ENCODE measurements at regions not wholly inside any gene's neighbourhood (a gene's known extent, or its start where the extent isn't known, plus 50 kb on each side); places are given as distances from the start of the nearest gene placed in this dataset.

DNA sequence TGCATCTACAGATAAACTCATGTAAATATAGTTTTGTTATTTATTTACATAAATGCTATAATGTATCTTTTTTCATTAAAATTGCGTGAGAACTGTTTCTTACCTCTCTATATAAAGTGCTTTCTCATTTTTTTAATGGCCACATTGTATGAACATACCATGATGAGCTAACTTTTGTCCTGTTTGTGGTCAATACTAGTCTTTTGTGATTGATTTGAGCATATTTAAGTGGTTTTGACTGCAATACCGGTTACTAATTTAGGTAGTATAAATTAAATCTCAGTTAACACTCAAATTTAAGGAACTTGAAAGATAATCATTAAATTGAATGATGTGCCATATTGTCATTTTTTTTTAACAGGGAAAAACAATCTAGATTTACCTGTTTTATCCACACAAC, 108.2 kb downstream of the HAUS1 start:
- H3K4me1 ChIP-seq (ENCODE audit: control insufficient read depth in 2 of 2, insufficient read depth in 1 of 2, low read depth in 1 of 2, low read length in 2 of 2), result no peaks in the 10 kb centered on the region
- no peak overlapping the region for H3K9ac ChIP-seq (ENCODE audit: low read depth, low read length, poor library complexity)
- WGBS, 2 donors (ENCODE audit: extremely low coverage in 2 of 2, insufficient read length in 2 of 2, insufficient replicate concordance in 1 of 2), result no CpG with 5 or more reads among the region's 2 CpGs

DNA sequence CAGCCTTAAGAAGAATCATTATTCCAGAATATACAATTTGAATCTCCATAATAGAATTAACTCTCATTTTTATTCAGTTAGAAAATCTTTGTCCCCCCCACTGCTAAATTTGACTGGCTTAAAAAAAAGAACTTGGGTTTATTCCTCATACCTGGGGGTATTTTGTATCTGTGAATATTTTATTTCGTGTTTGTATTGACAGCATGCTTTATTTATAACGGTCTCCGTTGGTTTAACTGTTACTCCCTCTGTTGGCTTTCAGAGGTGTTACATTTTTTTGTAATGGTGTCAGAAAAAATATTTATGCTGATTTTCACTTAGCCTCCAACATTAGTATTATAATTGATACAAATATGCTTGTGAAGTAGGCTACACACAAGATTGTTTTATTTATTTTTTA, 109.1 kb downstream of the HAUS1 start:
- no peak overlapping the region for H4K8ac ChIP-seq (ENCODE audit: low read depth, low read length)
- WGBS, 2 donors (ENCODE audit: extremely low coverage in 2 of 2, insufficient read length in 2 of 2, insufficient replicate concordance in 1 of 2), result no CpG with 5 or more reads among the region's 3 CpGs

More for the DNA sequence above, 108.2 kb downstream of the HAUS1 start:
- Histone ChIP-seq H3K27me3 (ENCODE audit: control insufficient read depth in 3 of 3, insufficient read depth in 3 of 3, low read depth in 1 of 3, low read length in 3 of 3) (no peaks in the 10 kb centered on the region), H3K4me3 (ENCODE audit: low read length in 2 of 2) (no peak overlapping the region), H4K8ac (ENCODE audit: low read depth, low read length) (no peak overlapping the region), H3K36me3 (replicated peaks in 1 of 2; ENCODE audit: control insufficient read depth in 2 of 2, insufficient read depth in 2 of 2, low read length in 2 of 2) (peaks cover 7 to 21% of the 10 kb centered on the region in 2 donors), H3K9me3 (replicated peaks in 1 of 2; ENCODE audit: control insufficient read depth in 2 of 2, insufficient read depth in 1 of 2, low read depth in 1 of 2, low read length in 2 of 2) (no peaks in the 10 kb centered on the region), H3K27ac (replicated peaks; ENCODE audit: low read length) (no peak overlapping the region), H3K23ac (ENCODE audit: low read depth, low read length, poor library complexity) (no peak overlapping the region), H2BK5ac (ENCODE audit: low read length) (no peak overlapping the region), H2BK15ac (ENCODE audit: low read length) (no peak overlapping the region), H3K4ac (ENCODE audit: low read length) (no peak overlapping the region), H2BK12ac (ENCODE audit: low read length) (no peak overlapping the region), H3K4me2 (ENCODE audit: insufficient read depth, low read length, poor library complexity, severe bottlenecking) (no peak overlapping the region), H2AK5ac (ENCODE audit: low read depth, low read length) (no peak overlapping the region), H2BK120ac (ENCODE audit: low read depth, low read length) (no peak overlapping the region), H3K14ac (ENCODE audit: low read length) (no peak overlapping the region), H4K91ac (ENCODE audit: low read depth, low read length, poor library complexity) (no peak overlapping the region), H3K18ac (ENCODE audit: low read length) (no peak overlapping the region), H3K79me1 (ENCODE audit: low read depth, low read length) (no peaks in the 10 kb centered on the region), H2AFZ (ENCODE audit: low read length) (no peak overlapping the region)
- DNase-seq (ENCODE audit: low spot score), result no peak

DNA sequence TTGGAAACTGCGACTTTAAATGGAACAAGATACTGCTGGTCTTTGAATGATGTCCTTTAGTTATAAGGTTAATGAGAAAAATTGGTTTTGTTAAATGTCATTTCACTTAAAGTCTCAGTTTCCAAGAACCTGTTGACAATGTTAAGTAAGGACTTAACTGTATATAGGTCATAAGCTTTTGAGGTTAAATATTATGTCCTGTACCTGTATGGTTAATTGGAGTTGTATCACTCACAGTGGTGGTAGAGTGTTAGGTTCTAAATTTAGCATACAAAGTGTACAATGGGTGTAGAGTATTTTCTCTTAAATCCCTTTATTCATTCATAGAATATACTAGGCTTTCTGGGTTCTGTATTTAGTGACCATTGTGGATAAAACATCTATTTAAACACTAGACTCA, 110.2 kb downstream of the HAUS1 start:
- Histone ChIP-seq H3K4ac (ENCODE audit: low read length) (no peak overlapping the region), H3K23ac (ENCODE audit: low read depth, low read length, poor library complexity) (no peak overlapping the region), H3K27ac (replicated peaks; ENCODE audit: low read length) (no peak overlapping the region), H2BK12ac (ENCODE audit: low read length) (no peak overlapping the region), H2BK5ac (ENCODE audit: low read length) (no peak overlapping the region), H4K8ac (ENCODE audit: low read depth, low read length) (no peak overlapping the region), H2AFZ (ENCODE audit: low read length) (no peak overlapping the region), H3K4me3 (ENCODE audit: low read length in 2 of 2) (no peak overlapping the region), H3K9ac (ENCODE audit: low read depth, low read length, poor library complexity) (no peak overlapping the region), H2BK120ac (ENCODE audit: low read depth, low read length) (no peak overlapping the region), H3K4me1 (ENCODE audit: control insufficient read depth in 2 of 2, insufficient read depth in 1 of 2, low read depth in 1 of 2, low read length in 2 of 2) (no peaks in the 10 kb centered on the region), H4K91ac (ENCODE audit: low read depth, low read length, poor library complexity) (no peak overlapping the region), H3K27me3 (ENCODE audit: control insufficient read depth in 3 of 3, insufficient read depth in 3 of 3, low read depth in 1 of 3, low read length in 3 of 3) (no peaks in the 10 kb centered on the region), H2AK5ac (ENCODE audit: low read depth, low read length) (no peak overlapping the region), H2BK15ac (ENCODE audit: low read length) (no peak overlapping the region), H3K9me3 (replicated peaks in 1 of 2; ENCODE audit: control insufficient read depth in 2 of 2, insufficient read depth in 1 of 2, low read depth in 1 of 2, low read length in 2 of 2) (no peaks in the 10 kb centered on the region), H3K14ac (ENCODE audit: low read length) (no peak overlapping the region), H3K79me1 (ENCODE audit: low read depth, low read length) (no peaks in the 10 kb centered on the region), H3K4me2 (ENCODE audit: insufficient read depth, low read length, poor library complexity, severe bottlenecking) (no peak overlapping the region), H3K36me3 (replicated peaks in 1 of 2; ENCODE audit: control insufficient read depth in 2 of 2, insufficient read depth in 2 of 2, low read length in 2 of 2) (peaks cover 7 to 38% of the 10 kb centered on the region in 2 donors), H3K18ac (ENCODE audit: low read length) (no peak overlapping the region)
- WGBS, 2 donors (ENCODE audit: extremely low coverage in 2 of 2, insufficient read length in 2 of 2, insufficient replicate concordance in 1 of 2), result no CpG with 5 or more reads among the region's 1 CpG
- DNase-seq (ENCODE audit: low spot score), result no peak

More for the DNA sequence above, 109.1 kb downstream of the HAUS1 start:
- no peak overlapping the region for H3K14ac ChIP-seq (ENCODE audit: low read length)
- H4K91ac ChIP-seq (ENCODE audit: low read depth, low read length, poor library complexity), result no peak overlapping the region
- no peaks in the 10 kb centered on the region for H3K27me3 ChIP-seq (ENCODE audit: control insufficient read depth in 3 of 3, insufficient read depth in 3 of 3, low read depth in 1 of 3, low read length in 3 of 3)
- no peak overlapping the region for H2BK15ac ChIP-seq (ENCODE audit: low read length)
- H3K9me3 ChIP-seq (replicated peaks in 1 of 2; ENCODE audit: control insufficient read depth in 2 of 2, insufficient read depth in 1 of 2, low read depth in 1 of 2, low read length in 2 of 2), result no peaks in the 10 kb centered on the region
- no peak overlapping the region for H3K23ac ChIP-seq (ENCODE audit: low read depth, low read length, poor library complexity)
- H2AK5ac ChIP-seq (ENCODE audit: low read depth, low read length), result no peak overlapping the region
- no peak overlapping the region for H3K27ac ChIP-seq (replicated peaks; ENCODE audit: low read length)
- H2AFZ ChIP-seq (ENCODE audit: low read length), result no peak overlapping the region
- H3K36me3 ChIP-seq (replicated peaks in 1 of 2; ENCODE audit: control insufficient read depth in 2 of 2, insufficient read depth in 2 of 2, low read length in 2 of 2), result peaks cover 7 to 30% of the 10 kb centered on the region in 2 donors
- H3K4me3 ChIP-seq (ENCODE audit: low read length in 2 of 2), result no peak overlapping the region
- no peak for DNase-seq (ENCODE audit: low spot score)
- H3K79me1 ChIP-seq (ENCODE audit: low read depth, low read length), result no peaks in the 10 kb centered on the region
- no peak overlapping the region for H3K9ac ChIP-seq (ENCODE audit: low read depth, low read length, poor library complexity)
- H2BK12ac ChIP-seq (ENCODE audit: low read length), result no peak overlapping the region
- H2BK120ac ChIP-seq (ENCODE audit: low read depth, low read length), result no peak overlapping the region
- H3K18ac ChIP-seq (ENCODE audit: low read length), result no peak overlapping the region
- no peak overlapping the region for H2BK5ac ChIP-seq (ENCODE audit: low read length)
- no peak overlapping the region for H3K4ac ChIP-seq (ENCODE audit: low read length)
- no peak overlapping the region for H3K4me2 ChIP-seq (ENCODE audit: insufficient read depth, low read length, poor library complexity, severe bottlenecking)
- no peaks in the 10 kb centered on the region for H3K4me1 ChIP-seq (ENCODE audit: control insufficient read depth in 2 of 2, insufficient read depth in 1 of 2, low read depth in 1 of 2, low read length in 2 of 2)

DNA sequence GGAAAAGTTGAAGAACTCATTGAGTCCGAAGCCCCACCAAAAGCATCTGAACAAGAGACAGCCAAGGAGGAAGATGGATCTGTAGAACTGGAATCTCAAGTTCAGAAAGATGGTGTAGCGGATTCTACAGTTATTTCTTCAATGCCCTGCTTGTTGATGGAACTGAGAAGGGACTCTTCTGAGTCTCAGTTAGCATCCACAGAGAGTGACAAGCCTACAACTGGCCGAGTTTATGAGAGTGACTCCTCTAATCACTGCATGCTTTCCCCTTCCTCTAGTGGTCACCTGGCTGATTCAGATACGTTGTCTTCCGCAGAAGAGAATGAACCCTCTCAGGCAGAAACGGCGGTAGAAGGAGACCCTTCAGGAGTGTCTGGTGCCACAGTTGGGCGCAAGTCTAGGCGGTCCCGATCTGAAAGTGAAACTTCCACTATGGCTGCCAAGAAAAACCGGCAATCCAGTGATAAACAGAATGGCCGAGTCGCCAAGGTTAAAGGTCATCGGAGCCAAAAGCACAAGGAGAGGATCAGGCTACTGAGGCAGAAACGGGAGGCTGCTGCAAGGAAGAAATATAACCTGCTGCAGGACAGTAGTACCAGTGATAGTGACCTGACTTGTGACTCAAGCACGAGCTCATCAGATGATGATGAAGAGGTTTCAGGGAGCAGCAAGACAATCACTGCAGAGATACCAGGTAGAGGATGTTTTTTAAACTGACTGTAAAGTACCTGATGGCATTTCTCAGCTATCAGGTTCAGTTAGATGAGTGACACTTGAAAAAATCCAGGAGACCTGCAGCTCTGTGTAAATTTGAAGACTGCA, 111.9 kb downstream of the HAUS1 start:
- no peak overlapping the region for H2BK120ac ChIP-seq (ENCODE audit: low read depth, low read length)
- no peaks in the 10 kb centered on the region for H3K4me1 ChIP-seq (ENCODE audit: control insufficient read depth in 2 of 2, insufficient read depth in 1 of 2, low read depth in 1 of 2, low read length in 2 of 2)
- WGBS, 2 donors (ENCODE audit: extremely low coverage in 2 of 2, insufficient read length in 2 of 2, insufficient replicate concordance in 1 of 2), result no CpG with 5 or more reads among the region's 16 CpGs
- no peaks in the 10 kb centered on the region for H3K9me3 ChIP-seq (replicated peaks in 1 of 2; ENCODE audit: control insufficient read depth in 2 of 2, insufficient read depth in 1 of 2, low read depth in 1 of 2, low read length in 2 of 2)
- H3K23ac ChIP-seq (ENCODE audit: low read depth, low read length, poor library complexity), result no peak overlapping the region
- peaks cover 8 to 45% of the 10 kb centered on the region in 2 donors for H3K36me3 ChIP-seq (replicated peaks in 1 of 2; ENCODE audit: control insufficient read depth in 2 of 2, insufficient read depth in 2 of 2, low read length in 2 of 2)
- no peak overlapping the region for H2BK12ac ChIP-seq (ENCODE audit: low read length)
- no peaks in the 10 kb centered on the region for H3K79me1 ChIP-seq (ENCODE audit: low read depth, low read length)
- no peak overlapping the region for H2AFZ ChIP-seq (ENCODE audit: low read length)
- H2BK15ac ChIP-seq (ENCODE audit: low read length), result no peak overlapping the region
- no peak overlapping the region for H3K18ac ChIP-seq (ENCODE audit: low read length)
- H3K4me2 ChIP-seq (ENCODE audit: insufficient read depth, low read length, poor library complexity, severe bottlenecking), result no peak overlapping the region
- H2AK5ac ChIP-seq (ENCODE audit: low read depth, low read length), result no peak overlapping the region
- no peak overlapping the region for H3K4me3 ChIP-seq (ENCODE audit: low read length in 2 of 2)
- no peak overlapping the region for H4K91ac ChIP-seq (ENCODE audit: low read depth, low read length, poor library complexity)
- H2BK5ac ChIP-seq (ENCODE audit: low read length), result no peak overlapping the region
- H3K27me3 ChIP-seq (ENCODE audit: control insufficient read depth in 3 of 3, insufficient read depth in 3 of 3, low read depth in 1 of 3, low read length in 3 of 3), result no peaks in the 10 kb centered on the region
- no peak overlapping the region for H4K8ac ChIP-seq (ENCODE audit: low read depth, low read length)
- no peak overlapping the region for H3K9ac ChIP-seq (ENCODE audit: low read depth, low read length, poor library complexity)
- no peak for DNase-seq (ENCODE audit: low spot score)
- H3K27ac ChIP-seq (replicated peaks; ENCODE audit: low read length), result no peak overlapping the region
- H3K14ac ChIP-seq (ENCODE audit: low read length), result no peak overlapping the region
- H3K4ac ChIP-seq (ENCODE audit: low read length), result no peak overlapping the region
